Effector memory CD8-positive, alpha-beta T cell (primary cell): ENCODE measurements at regions not wholly inside any gene's neighbourhood (a gene's known extent, or its start where the extent isn't known, plus 50 kb on each side); places are given as distances from the start of the nearest gene placed in this dataset.

Experiments
- ATAC-seq: fragments of 150-1000 bp; cut with Tn5 transposase; replicated peaks from 2 replicates; pipeline ENCODE4 v1.10.0; 2021; ENCODE audit warnings: mild to moderate bottlenecking, moderate library complexity
- DNase-seq, 3 experiments: peaks; one replicate each; pipeline ENCODE4 v3.0.0; 2021
- H3K27ac Mint-ChIP-seq, 2 donors: one replicate each; pipeline ENCODE4 v1.8.0; 2022; ENCODE audit warnings: mild to moderate bottlenecking in 2 of 2, mixed read lengths in 2 of 2, moderate library complexity in 2 of 2
- H3K27me3 Mint-ChIP-seq, 2 donors: one replicate each; pipeline ENCODE4 v1.8.0; 2022; ENCODE audit warnings: mixed read lengths in 2 of 2
- H3K36me3 Mint-ChIP-seq: one replicate; pipeline ENCODE4 v1.8.0; 2022; ENCODE audit warnings: mild to moderate bottlenecking, moderate library complexity, mixed read lengths; ENCODE audit not compliant: insufficient read depth
- H3K4me1 Mint-ChIP-seq, 2 donors: one replicate each; pipeline ENCODE4 v1.8.0; 2022; ENCODE audit warnings: low read depth in 2 of 2, mixed read lengths in 2 of 2
- H3K4me3 Mint-ChIP-seq, 2 donors: one replicate each; pipeline ENCODE4 v1.8.0; 2022; ENCODE audit warnings: mild to moderate bottlenecking in 2 of 2, mixed read lengths in 2 of 2, moderate library complexity in 2 of 2
- H3K9me3 Mint-ChIP-seq, 2 donors: one replicate each; pipeline ENCODE4 v1.8.0; 2022; ENCODE audit warnings: mixed read lengths in 2 of 2

GRCh38 chr16:86756882-86757703 is 178.7 kb downstream of the FOXL1 start:
- no peak overlapping the region for H3K27ac Mint-ChIP-seq
- H3K27me3 Mint-ChIP-seq: peaks cover 29 to 57% of the 10 kb centered on the region in 2 donors
- no peaks in the 10 kb centered on the region for H3K9me3 Mint-ChIP-seq
- H3K4me1 Mint-ChIP-seq: peaks cover 0 to 2% of the 10 kb centered on the region in 2 donors
- peaks cover 5% of the 10 kb centered on the region for H3K36me3 Mint-ChIP-seq
- no peak for DNase-seq
- no peak overlapping the region for H3K4me3 Mint-ChIP-seq
- ATAC-seq: no peak

GRCh38 chr16:86757704-86758040 is 179.3 kb downstream of the FOXL1 start:
- H3K4me1 Mint-ChIP-seq: peaks cover 0 to 2% of the 10 kb centered on the region in 2 donors
- no peak overlapping the region for H3K4me3 Mint-ChIP-seq
- H3K9me3 Mint-ChIP-seq: no peaks in the 10 kb centered on the region
- H3K27ac Mint-ChIP-seq: no peak overlapping the region
- H3K27me3 Mint-ChIP-seq: peaks cover 24 to 57% of the 10 kb centered on the region in 2 donors
- no peak for DNase-seq
- no peak for ATAC-seq
- peaks cover 6% of the 10 kb centered on the region for H3K36me3 Mint-ChIP-seq

GRCh38 chr16:86758932-86759331 is 180.6 kb downstream of the FOXL1 start:
- DNase-seq (no peak), ATAC-seq (no peak)
- no peaks in the 10 kb centered on the region for H3K9me3 Mint-ChIP-seq
- peaks cover 0 to 2% of the 10 kb centered on the region in 2 donors for H3K4me1 Mint-ChIP-seq
- H3K36me3 Mint-ChIP-seq: peaks cover 6% of the 10 kb centered on the region
- H3K27me3 Mint-ChIP-seq: peaks cover 24 to 63% of the 10 kb centered on the region in 2 donors
- H3K4me3 Mint-ChIP-seq: no peak overlapping the region
- H3K27ac Mint-ChIP-seq: no peak overlapping the region

GRCh38 chr16:86761111-86762031 is 183.0 kb downstream of the FOXL1 start:
- ATAC-seq (no peak), DNase-seq (peak; percentile 14 to 33 (median 21))

GRCh38 chr16:86762095-86762494 is 183.7 kb downstream of the FOXL1 start:
- no peak for ATAC-seq
- H3K4me3 Mint-ChIP-seq: no peak overlapping the region
- peaks cover 21 to 74% of the 10 kb centered on the region in 2 donors for H3K27me3 Mint-ChIP-seq
- no peaks in the 10 kb centered on the region for H3K9me3 Mint-ChIP-seq
- no peak for DNase-seq
- peaks cover 0 to 2% of the 10 kb centered on the region in 2 donors for H3K4me1 Mint-ChIP-seq
- H3K27ac Mint-ChIP-seq: no peak overlapping the region
- peaks cover 6% of the 10 kb centered on the region for H3K36me3 Mint-ChIP-seq

More at GRCh38 chr16:86761111-86762031, 183.0 kb downstream of the FOXL1 start:
- Mint-ChIP-seq H3K27ac (no peak overlapping the region), H3K36me3 (peaks cover 6% of the 10 kb centered on the region), H3K4me3 (no peak overlapping the region), H3K9me3 (no peaks in the 10 kb centered on the region), H3K4me1 (peaks cover 0 to 2% of the 10 kb centered on the region in 2 donors), H3K27me3 (peaks cover 24 to 71% of the 10 kb centered on the region in 2 donors)

GRCh38 chr16:86763819-86764218 is 185.5 kb downstream of the FOXL1 start:
- Mint-ChIP-seq H3K27me3 (peaks cover 18 to 68% of the 10 kb centered on the region in 2 donors), H3K36me3 (peaks cover 3% of the 10 kb centered on the region), H3K27ac (no peak overlapping the region), H3K9me3 (no peaks in the 10 kb centered on the region), H3K4me1 (peaks cover 0 to 2% of the 10 kb centered on the region in 2 donors), H3K4me3 (no peak overlapping the region)
- DNase-seq: no peak
- no peak for ATAC-seq

- Mint-ChIP-seq H3K27ac (no peak overlapping the region), H3K4me1 (peaks cover 0 to 2% of the 10 kb centered on the region in 2 donors), H3K4me3 (no peak overlapping the region), H3K36me3 (peaks cover 3% of the 10 kb centered on the region), H3K27me3 (peaks cover 20 to 68% of the 10 kb centered on the region in 2 donors), H3K9me3 (no peaks in the 10 kb centered on the region)
- ATAC-seq (no peak), DNase-seq (no peak)
Observed at GRCh38 chr16:86764551-86764950, 186.2 kb downstream of the FOXL1 start.

- Mint-ChIP-seq H3K36me3 (peaks cover 3% of the 10 kb centered on the region), H3K9me3 (no peaks in the 10 kb centered on the region), H3K4me3 (no peak overlapping the region), H3K27me3 (peaks cover 23 to 67% of the 10 kb centered on the region in 2 donors), H3K4me1 (peaks cover 0 to 2% of the 10 kb centered on the region in 2 donors), H3K27ac (no peak overlapping the region)
- DNase-seq: no peak
- no peak for ATAC-seq
Observed at GRCh38 chr16:86765389-86766026, 187.2 kb downstream of the FOXL1 start.

- Mint-ChIP-seq H3K36me3 (peaks cover 3% of the 10 kb centered on the region), H3K27me3 (peaks cover 18 to 65% of the 10 kb centered on the region in 2 donors), H3K27ac (no peak overlapping the region), H3K9me3 (no peaks in the 10 kb centered on the region), H3K4me1 (no peaks in the 10 kb centered on the region), H3K4me3 (no peak overlapping the region)
- DNase-seq (no peak), ATAC-seq (no peak)
Observed at GRCh38 chr16:86766700-86767099, 188.4 kb downstream of the FOXL1 start.

GRCh38 chr16:86768228-86768791 is 190.0 kb downstream of the FOXL1 start:
- Mint-ChIP-seq H3K27me3 (peaks cover 28 to 64% of the 10 kb centered on the region in 2 donors), H3K9me3 (no peaks in the 10 kb centered on the region), H3K36me3 (no peaks in the 10 kb centered on the region), H3K4me3 (no peak overlapping the region), H3K27ac (no peak overlapping the region), H3K4me1 (no peaks in the 10 kb centered on the region)
- ATAC-seq: no peak
- no peak for DNase-seq

GRCh38 chr16:86768999-86769398 is 190.7 kb downstream of the FOXL1 start:
- ATAC-seq: no peak
- H3K27ac Mint-ChIP-seq: no peak overlapping the region
- peaks cover 28 to 65% of the 10 kb centered on the region in 2 donors for H3K27me3 Mint-ChIP-seq

GRCh38 chr16:86771506-86772460 is 193.4 kb downstream of the FOXL1 start:
- no peaks in the 10 kb centered on the region for H3K9me3 Mint-ChIP-seq

More at GRCh38 chr16:86768999-86769398, 190.7 kb downstream of the FOXL1 start:
- Mint-ChIP-seq H3K4me1 (no peaks in the 10 kb centered on the region), H3K36me3 (no peaks in the 10 kb centered on the region), H3K9me3 (no peaks in the 10 kb centered on the region), H3K4me3 (no peak overlapping the region)
- no peak for DNase-seq

More at GRCh38 chr16:86771506-86772460, 193.4 kb downstream of the FOXL1 start:
- Mint-ChIP-seq H3K27ac (no peak overlapping the region), H3K4me1 (no peaks in the 10 kb centered on the region), H3K4me3 (no peak overlapping the region), H3K27me3 (peaks cover 34 to 65% of the 10 kb centered on the region in 2 donors), H3K36me3 (no peaks in the 10 kb centered on the region)
- no peak for DNase-seq
- no peak for ATAC-seq
